ENCODE measurements at regions not wholly inside any gene's neighbourhood (a gene's known extent, or its start where the extent isn't known, plus 50 kb on each side); places are given as distances from the start of the nearest gene placed in this dataset.

GRCh38 chr10:8168836-8169235 lies 114.3 kb downstream of the GATA3 start:
- no peak for TF ChIP-seq SUZ12 (IDR thresholded peaks at IDR 0.05; ENCODE audit: extremely low read depth, insufficient read depth, insufficient read length)
- no peak for TF ChIP-seq YY1 (IDR thresholded peaks at IDR 0.05; ENCODE audit: insufficient read depth, insufficient read length)
